Calu3 (cell line): ENCODE measurements at regions not wholly inside any gene's neighbourhood (a gene's known extent, or its start where the extent isn't known, plus 50 kb on each side); places are given as distances from the start of the nearest gene placed in this dataset.

ENCODE experiments used
- BruUV-seq: library from RNA; stranded (reverse); fragments of 400-500 nt; replicated peaks from 2 replicates; lab custom pipeline; 2021; lab: Mats Ljungman, UMichigan
- CTCF ChIA-PET: fragments of 300-600 bp; sonication (Branson Sonifier 250); formaldehyde crosslinking; loops from one replicate; lab custom pipeline; 2022; ENCODE audit warnings: antibody characterized with exemption; lab: Charles Lee
- DNase-seq: peaks from one replicate; pipeline ENCODE4 v3.0.0; 2022
- H3K27ac Mint-ChIP-seq: one replicate; pipeline ENCODE4 v1.8.0; 2022; ENCODE audit warnings: mixed read lengths; ENCODE audit not compliant: unreplicated experiment
- H3K27me3 Mint-ChIP-seq: one replicate; pipeline ENCODE4 v1.8.0; 2022; ENCODE audit warnings: mixed read lengths; ENCODE audit not compliant: unreplicated experiment
- H3K36me3 Mint-ChIP-seq: one replicate; pipeline ENCODE4 v1.8.0; 2022; ENCODE audit warnings: mild to moderate bottlenecking, moderate library complexity, mixed read lengths; ENCODE audit not compliant: insufficient read depth, unreplicated experiment
- H3K4me1 Mint-ChIP-seq: one replicate; pipeline ENCODE4 v1.8.0; 2022; ENCODE audit warnings: mild to moderate bottlenecking, low read depth, mixed read lengths; ENCODE audit not compliant: unreplicated experiment
- H3K4me3 Mint-ChIP-seq: one replicate; pipeline ENCODE4 v1.8.0; 2022; ENCODE audit warnings: mild to moderate bottlenecking, low read depth, moderate library complexity, mixed read lengths; ENCODE audit not compliant: unreplicated experiment
- H3K9me3 Mint-ChIP-seq: one replicate; pipeline ENCODE4 v1.8.0; 2022; ENCODE audit warnings: low read depth, mixed read lengths; ENCODE audit not compliant: unreplicated experiment
- intact Hi-C: fragments of 100-400 bp; cut with micrococcal nuclease; formaldehyde crosslinking; loops from one replicate; pipeline ENCODE4 v1.10.0; 2022; ENCODE audit not compliant: unreplicated experiment
- TF ChIP-seq, protein P1 (sequence below): fragments of 200-600 bp; IDR thresholded peaks from one replicate; pipeline ENCODE4 v1.8.0; 2022; ENCODE audit warnings: antibody characterized with exemption; ENCODE audit not compliant: unreplicated experiment

GRCh38 chr11:112524798-112525197 is 264.1 kb upstream of the PLET1 start:
- H3K4me1 Mint-ChIP-seq: no peaks in the 10 kb centered on the region
- DNase-seq: no peak
- H3K27me3 Mint-ChIP-seq: peaks cover 76% of the 10 kb centered on the region
- CTCF ChIA-PET: no interaction called here
- TF ChIP-seq, protein P1, sequence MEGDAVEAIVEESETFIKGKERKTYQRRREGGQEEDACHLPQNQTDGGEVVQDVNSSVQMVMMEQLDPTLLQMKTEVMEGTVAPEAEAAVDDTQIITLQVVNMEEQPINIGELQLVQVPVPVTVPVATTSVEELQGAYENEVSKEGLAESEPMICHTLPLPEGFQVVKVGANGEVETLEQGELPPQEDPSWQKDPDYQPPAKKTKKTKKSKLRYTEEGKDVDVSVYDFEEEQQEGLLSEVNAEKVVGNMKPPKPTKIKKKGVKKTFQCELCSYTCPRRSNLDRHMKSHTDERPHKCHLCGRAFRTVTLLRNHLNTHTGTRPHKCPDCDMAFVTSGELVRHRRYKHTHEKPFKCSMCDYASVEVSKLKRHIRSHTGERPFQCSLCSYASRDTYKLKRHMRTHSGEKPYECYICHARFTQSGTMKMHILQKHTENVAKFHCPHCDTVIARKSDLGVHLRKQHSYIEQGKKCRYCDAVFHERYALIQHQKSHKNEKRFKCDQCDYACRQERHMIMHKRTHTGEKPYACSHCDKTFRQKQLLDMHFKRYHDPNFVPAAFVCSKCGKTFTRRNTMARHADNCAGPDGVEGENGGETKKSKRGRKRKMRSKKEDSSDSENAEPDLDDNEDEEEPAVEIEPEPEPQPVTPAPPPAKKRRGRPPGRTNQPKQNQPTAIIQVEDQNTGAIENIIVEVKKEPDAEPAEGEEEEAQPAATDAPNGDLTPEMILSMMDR: no peak
- no peaks in the 10 kb centered on the region for H3K9me3 Mint-ChIP-seq
- no TSS peak for BruUV-seq
- H3K27ac Mint-ChIP-seq: no peak overlapping the region
- no peak overlapping the region for H3K4me3 Mint-ChIP-seq
- intact Hi-C loops: no loop called here
- no peaks in the 10 kb centered on the region for H3K36me3 Mint-ChIP-seq

GRCh38 chr11:112525270-112525669 is 264.6 kb upstream of the PLET1 start:
- no peak for DNase-seq
- Mint-ChIP-seq H3K4me1 (no peaks in the 10 kb centered on the region), H3K27me3 (peaks cover 76% of the 10 kb centered on the region), H3K9me3 (no peaks in the 10 kb centered on the region), H3K36me3 (no peaks in the 10 kb centered on the region), H3K27ac (no peak overlapping the region), H3K4me3 (no peak overlapping the region)
- CTCF ChIA-PET: no interaction called here
- TF ChIP-seq, protein P1: no peak
- BruUV-seq: no TSS peak
- intact Hi-C loops: no loop called here

- no peaks in the 10 kb centered on the region for H3K9me3 Mint-ChIP-seq
- no peak for DNase-seq
- H3K36me3 Mint-ChIP-seq: no peaks in the 10 kb centered on the region
- no peak overlapping the region for H3K4me3 Mint-ChIP-seq
- no peaks in the 10 kb centered on the region for H3K4me1 Mint-ChIP-seq
- H3K27ac Mint-ChIP-seq: no peak overlapping the region
- TF ChIP-seq, protein P1: no peak
- no TSS peak for BruUV-seq
- intact Hi-C loops: no loop called here
- peaks cover 73% of the 10 kb centered on the region for H3K27me3 Mint-ChIP-seq
- CTCF ChIA-PET: no interaction called here
Observed at GRCh38 chr11:112525844-112526590, 265.4 kb upstream of the PLET1 start.

GRCh38 chr11:112526699-112527416 is 266.2 kb upstream of the PLET1 start:
- BruUV-seq: no TSS peak
- CTCF ChIA-PET: no interaction called here
- no peak for DNase-seq
- no peaks in the 10 kb centered on the region for H3K36me3 Mint-ChIP-seq
- intact Hi-C loops: no loop called here
- no peaks in the 10 kb centered on the region for H3K9me3 Mint-ChIP-seq
- H3K4me3 Mint-ChIP-seq: no peak overlapping the region
- peaks cover 67% of the 10 kb centered on the region for H3K27me3 Mint-ChIP-seq
- H3K27ac Mint-ChIP-seq: no peak overlapping the region
- TF ChIP-seq, protein P1: no peak
- no peaks in the 10 kb centered on the region for H3K4me1 Mint-ChIP-seq
